Bronchial epithelial cell (primary cell): ENCODE measurements at regions not wholly inside any gene's neighbourhood (a gene's known extent, or its start where the extent isn't known, plus 50 kb on each side); places are given as distances from the start of the nearest gene placed in this dataset.

ENCODE experiments used
- DNase-seq: peaks from one replicate; pipeline ENCODE4 v3.0.0-alpha.2; 2010; ENCODE audit warnings: low read depth
- FAIRE-seq: peaks from 2 replicates; lab custom pipeline; 2011; peaks lifted over from hg19 to GRCh38; lab: Jason Lieb, UNC
- H3K27me3 ChIP-seq: 2 replicates; pipeline ENCODE4 v1.5.1; 2011; ENCODE audit warnings: low read length; ENCODE audit not compliant: control insufficient read depth, insufficient read depth
- H3K36me3 ChIP-seq: 2 replicates; pipeline ENCODE4 v1.5.1; 2011; ENCODE audit warnings: low read length; ENCODE audit not compliant: control insufficient read depth, insufficient read depth
- H3K4me3 ChIP-seq: 2 replicates; pipeline ENCODE4 v1.5.1; 2011; ENCODE audit warnings: mild to moderate bottlenecking, low read depth, low read length, control low read depth
- CTCF ChIP-seq: IDR thresholded peaks from 2 replicates; pipeline ENCODE4 v1.5.1; 2011; ENCODE audit warnings: mild to moderate bottlenecking, moderate library complexity, low read length, control low read depth, inconsistent platforms; ENCODE audit not compliant: insufficient read depth, severe bottlenecking

GRCh38 chr3:104510131-104510849 is 856.4 kb upstream of the ALCAM start:
- H3K27me3 ChIP-seq, result no peaks in the 10 kb centered on the region
- no peak overlapping the region for H3K4me3 ChIP-seq
- no peak for FAIRE-seq
- no peaks in the 10 kb centered on the region for H3K36me3 ChIP-seq
- DNase-seq, result peak; percentile 4
- no peak for TF ChIP-seq CTCF

DNA sequence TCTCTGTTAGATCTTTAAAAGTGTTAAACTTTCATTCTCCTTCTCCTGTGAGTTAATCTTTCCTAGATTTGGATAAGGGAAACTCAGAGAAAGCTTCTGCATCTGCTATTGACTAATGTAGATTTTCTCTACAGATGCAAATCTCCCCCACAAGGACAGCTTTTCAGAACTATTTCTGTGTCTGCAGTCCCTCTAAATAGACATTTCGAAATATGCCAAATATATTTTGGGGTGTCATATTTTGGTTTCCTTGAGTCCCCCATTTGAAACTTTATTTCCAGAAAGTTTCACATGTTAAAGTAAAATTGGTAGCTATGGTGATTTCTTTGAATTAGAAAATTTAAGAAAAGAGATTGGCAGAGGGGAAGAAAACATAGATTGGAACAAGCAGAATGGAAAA is 852.3 kb upstream of the ALCAM start:
- no peak for TF ChIP-seq CTCF
- DNase-seq (no peak), FAIRE-seq (no peak)
- Histone ChIP-seq H3K4me3 (no peak overlapping the region), H3K27me3 (no peaks in the 10 kb centered on the region), H3K36me3 (no peaks in the 10 kb centered on the region)

DNA sequence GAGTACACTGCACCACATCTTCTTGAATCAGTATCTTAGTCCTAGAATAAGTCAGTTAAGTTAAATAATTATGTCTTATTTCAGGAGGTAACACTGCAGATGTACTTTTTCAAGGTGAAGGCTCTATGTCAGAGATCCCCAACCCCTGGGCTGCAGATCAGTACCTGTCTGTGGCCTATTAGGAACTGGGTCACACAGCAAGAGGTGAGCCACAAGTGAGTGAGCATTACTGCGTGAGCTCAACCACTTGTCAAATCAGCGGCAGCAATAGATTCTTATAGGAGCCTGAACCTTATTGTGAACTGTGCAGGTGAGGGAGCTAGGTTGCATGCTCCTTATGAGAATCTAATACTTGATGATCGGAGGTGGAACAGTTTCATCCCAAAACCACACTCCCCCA is 851.9 kb upstream of the ALCAM start:
- no peak for TF ChIP-seq CTCF
- H3K4me3 ChIP-seq, result no peak overlapping the region
- DNase-seq (no peak), FAIRE-seq (no peak)
- no peaks in the 10 kb centered on the region for H3K36me3 ChIP-seq
- no peaks in the 10 kb centered on the region for H3K27me3 ChIP-seq

DNA sequence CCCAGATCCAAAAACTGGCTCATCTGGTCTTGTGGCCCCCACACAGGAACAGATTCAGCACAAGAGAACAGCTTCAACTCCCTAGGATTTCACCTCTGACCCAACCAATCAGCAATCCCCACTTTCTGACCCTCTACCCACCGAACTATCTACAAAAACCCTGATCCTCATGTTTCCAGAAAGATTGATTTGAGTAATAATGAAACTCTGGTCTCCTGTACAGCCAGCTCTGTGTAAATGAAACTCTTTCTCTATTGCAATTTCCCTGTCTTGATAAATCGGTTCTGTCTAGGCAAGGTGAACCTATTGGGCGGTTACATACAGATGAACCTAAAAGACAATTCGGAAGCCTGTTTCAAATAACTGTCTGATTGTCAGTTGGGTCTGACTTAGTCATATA is 847.6 kb upstream of the ALCAM start:
- TF ChIP-seq CTCF, result no peak
- no peak for FAIRE-seq
- DNase-seq, result no peak
- Histone ChIP-seq H3K27me3 (no peaks in the 10 kb centered on the region), H3K36me3 (no peaks in the 10 kb centered on the region), H3K4me3 (no peak overlapping the region)

DNA sequence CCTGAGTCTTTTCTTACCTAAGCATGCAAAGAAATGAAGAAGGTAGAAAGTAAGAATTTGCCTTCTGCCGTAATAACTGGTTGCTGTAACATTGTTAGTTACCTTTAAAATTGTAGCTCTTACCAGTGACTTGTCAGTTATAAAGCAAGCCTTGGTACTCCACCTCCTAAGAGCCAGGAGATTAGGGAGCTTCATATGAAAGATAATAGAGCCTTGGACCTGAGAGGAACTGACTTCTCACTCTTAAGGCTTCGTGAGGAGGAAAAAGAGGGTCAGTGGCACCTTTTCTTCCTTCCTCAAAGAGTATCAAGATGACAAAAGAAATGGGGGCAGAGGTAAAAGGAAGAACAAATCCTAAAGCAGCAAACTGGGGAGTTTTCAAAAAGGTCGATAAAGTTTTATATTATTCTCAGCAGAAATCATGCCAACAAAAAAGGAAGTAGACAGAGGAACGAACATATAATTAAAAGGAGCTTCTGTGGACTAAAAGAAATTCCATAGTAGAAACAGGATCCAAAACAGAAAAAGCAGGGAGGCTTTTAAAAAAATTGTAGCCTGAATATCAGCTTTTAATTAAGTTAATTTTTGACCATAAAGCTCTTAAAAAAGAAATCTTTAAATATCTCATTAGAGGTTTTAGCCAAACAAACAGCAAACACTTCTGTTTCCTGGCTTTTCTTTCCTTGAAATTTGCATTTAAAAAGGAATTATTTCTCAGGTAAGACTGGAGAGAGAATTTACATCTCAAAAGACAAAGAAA is 847.1 kb upstream of the ALCAM start:
- Histone ChIP-seq H3K27me3 (no peaks in the 10 kb centered on the region), H3K4me3 (no peak overlapping the region), H3K36me3 (no peaks in the 10 kb centered on the region)
- FAIRE-seq (no peak), DNase-seq (no peak)
- no peak for TF ChIP-seq CTCF
